ENCODE measurements at regions not wholly inside any gene's neighbourhood (a gene's known extent, or its start where the extent isn't known, plus 50 kb on each side); places are given as distances from the start of the nearest gene placed in this dataset.
"Not testable (repeated sequence)": the region's sequence is repeated elsewhere in the genome, so short reads cannot be mapped to it uniquely, and the experiment has no call there.

- not testable (repeated sequence) for TF ChIP-seq POLR2AphosphoS5, CTCF, EP300 (IDR thresholded peaks at IDR 0.05)
Measured at GRCh38 chr12:131232872-131233271, 279.2 kb downstream of the ADGRD1 start.

All from suprapubic skin (tissue), 4 donors.